Colonic mucosa (tissue), 4 donors: ENCODE measurements at regions not wholly inside any gene's neighbourhood (a gene's known extent, or its start where the extent isn't known, plus 50 kb on each side); places are given as distances from the start of the nearest gene placed in this dataset.

Experiments
- DNase-seq: peaks from one replicate; pipeline ENCODE4 v3.0.0-alpha.2; 2020
- H3K27ac ChIP-seq: fragments of 200-600 bp; one replicate; pipeline ENCODE4 v1.8.0; 2021
- H3K27me3 ChIP-seq: fragments of 200-600 bp; one replicate; pipeline ENCODE4 v1.8.0; 2021
- H3K36me3 ChIP-seq: fragments of 200-600 bp; one replicate; pipeline ENCODE4 v1.8.0; 2021
- H3K4me1 ChIP-seq: fragments of 200-600 bp; one replicate; pipeline ENCODE4 v1.8.0; 2021; ENCODE audit warnings: mild to moderate bottlenecking
- H3K4me3 ChIP-seq: fragments of 200-600 bp; one replicate; pipeline ENCODE4 v1.8.0; 2021
- H3K9ac ChIP-seq, 2 donors: one replicate each; pipeline ENCODE4 v1.7.0; 2013; ENCODE audit warnings: control low read depth in 2 of 2, low read depth in 2 of 2, low read length in 2 of 2
- H3K9me3 ChIP-seq: fragments of 200-600 bp; one replicate; pipeline ENCODE4 v1.8.0; 2021
- intact Hi-C: fragments of 100-400 bp; cut with DNase I; formaldehyde crosslinking; loops from one replicate; pipeline ENCODE4 v1.14.1; 2022
- TF ChIP-seq, protein P1 (sequence below): fragments of 200-600 bp; IDR thresholded peaks from one replicate; pipeline ENCODE4 v1.8.0; 2022; ENCODE audit warnings: antibody characterized with exemption, mild to moderate bottlenecking
- donor health status: healthy.
- donor health status: DM: no; HTN: no; CAD: no.
- donor health status: DM: no; HTN: no; CAD: no.

GRCh38 chr5:68958428-68958827 lies 135.4 kb upstream of the SLC30A5 start:
- Histone ChIP-seq H3K27me3 (no peaks in the 10 kb centered on the region), H3K27ac (no peak overlapping the region), H3K9me3 (no peaks in the 10 kb centered on the region), H3K4me3 (no peak overlapping the region), H3K36me3 (no peaks in the 10 kb centered on the region), H3K4me1 (no peaks in the 10 kb centered on the region), H3K9ac (no peak overlapping the region)
- intact Hi-C loops = no loop called here
- DNase-seq = no peak
- TF ChIP-seq, protein P1, sequence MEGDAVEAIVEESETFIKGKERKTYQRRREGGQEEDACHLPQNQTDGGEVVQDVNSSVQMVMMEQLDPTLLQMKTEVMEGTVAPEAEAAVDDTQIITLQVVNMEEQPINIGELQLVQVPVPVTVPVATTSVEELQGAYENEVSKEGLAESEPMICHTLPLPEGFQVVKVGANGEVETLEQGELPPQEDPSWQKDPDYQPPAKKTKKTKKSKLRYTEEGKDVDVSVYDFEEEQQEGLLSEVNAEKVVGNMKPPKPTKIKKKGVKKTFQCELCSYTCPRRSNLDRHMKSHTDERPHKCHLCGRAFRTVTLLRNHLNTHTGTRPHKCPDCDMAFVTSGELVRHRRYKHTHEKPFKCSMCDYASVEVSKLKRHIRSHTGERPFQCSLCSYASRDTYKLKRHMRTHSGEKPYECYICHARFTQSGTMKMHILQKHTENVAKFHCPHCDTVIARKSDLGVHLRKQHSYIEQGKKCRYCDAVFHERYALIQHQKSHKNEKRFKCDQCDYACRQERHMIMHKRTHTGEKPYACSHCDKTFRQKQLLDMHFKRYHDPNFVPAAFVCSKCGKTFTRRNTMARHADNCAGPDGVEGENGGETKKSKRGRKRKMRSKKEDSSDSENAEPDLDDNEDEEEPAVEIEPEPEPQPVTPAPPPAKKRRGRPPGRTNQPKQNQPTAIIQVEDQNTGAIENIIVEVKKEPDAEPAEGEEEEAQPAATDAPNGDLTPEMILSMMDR = no peak

DNA sequence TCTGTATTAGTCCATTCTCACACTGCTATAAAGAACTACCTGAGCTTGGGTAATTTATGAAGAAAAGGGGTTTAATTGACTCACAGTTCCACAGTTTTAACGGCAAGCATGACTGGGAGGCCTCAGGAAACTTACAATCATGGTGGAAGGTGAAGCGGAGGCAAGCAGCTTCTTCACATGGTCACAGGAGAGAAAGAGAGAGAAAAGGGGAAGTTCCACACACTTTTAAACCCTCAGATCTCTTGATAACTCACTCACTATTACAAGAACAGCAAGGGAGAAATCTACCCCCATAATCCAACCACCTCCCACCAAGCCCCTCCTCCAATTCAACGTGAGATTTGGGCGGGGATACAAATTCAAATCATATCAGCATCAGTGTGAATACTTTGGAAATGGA lies 133.4 kb upstream of the SLC30A5 start:
- no peak for DNase-seq

DNA sequence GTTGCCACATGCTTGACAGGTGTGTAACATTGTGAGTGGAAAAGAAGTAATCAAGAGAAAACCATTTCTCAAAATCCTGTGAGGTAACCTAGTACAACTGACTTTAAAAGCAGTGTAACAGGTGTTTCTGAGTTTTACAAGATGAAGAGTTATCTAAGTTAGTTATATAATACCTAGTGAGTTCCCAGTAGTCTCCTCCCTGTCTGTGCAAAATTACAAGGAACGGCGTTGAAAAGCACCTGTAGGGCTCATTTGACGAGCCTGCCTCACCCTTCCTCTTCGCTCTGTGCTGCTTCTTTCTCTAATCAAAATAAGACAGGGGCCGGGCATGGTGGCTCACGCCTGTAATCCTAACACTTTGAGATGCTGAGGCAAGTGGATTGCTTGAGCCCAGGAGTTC lies 132.9 kb upstream of the SLC30A5 start:
- TF ChIP-seq, protein P1 = no peak
- intact Hi-C loops = loop anchor here (5.0 kb wide), 1 partner anchor 674 kb away; no protein-coding TSS in a partner anchor
- Histone ChIP-seq H3K9me3 (no peaks in the 10 kb centered on the region), H3K4me3 (no peak overlapping the region), H3K9ac (no peak overlapping the region), H3K27me3 (no peaks in the 10 kb centered on the region), H3K36me3 (no peaks in the 10 kb centered on the region), H3K4me1 (no peaks in the 10 kb centered on the region), H3K27ac (peak overlapping the region; percentile 2)
- peak; percentile 49 for DNase-seq

More for the DNA sequence above, 133.4 kb upstream of the SLC30A5 start:
- no peaks in the 10 kb centered on the region for H3K4me1 ChIP-seq
- H3K36me3 ChIP-seq = no peaks in the 10 kb centered on the region
- H3K4me3 ChIP-seq = no peak overlapping the region
- no peak overlapping the region for H3K27ac ChIP-seq
- intact Hi-C loops = loop anchor here (5.0 kb wide), 1 partner anchor 673 kb away; no protein-coding TSS in a partner anchor
- H3K27me3 ChIP-seq = no peaks in the 10 kb centered on the region
- TF ChIP-seq, protein P1 = no peak
- no peaks in the 10 kb centered on the region for H3K9me3 ChIP-seq
- H3K9ac ChIP-seq = no peak overlapping the region

- Histone ChIP-seq H3K27ac (peak overlapping the region; percentile 28), H3K27me3 (no peaks in the 10 kb centered on the region), H3K36me3 (no peaks in the 10 kb centered on the region), H3K9me3 (no peaks in the 10 kb centered on the region), H3K4me1 (no peaks in the 10 kb centered on the region), H3K4me3 (no peak overlapping the region), H3K9ac (no peak overlapping the region)
- TF ChIP-seq, protein P1 = no peak
- DNase-seq = peak; percentile 41
- intact Hi-C loops = loop anchor here (5.0 kb wide), 1 partner anchor 674 kb away; no protein-coding TSS in a partner anchor
These were observed 132.1 kb upstream of the SLC30A5 start for GRCh38 chr5:68961762-68962161.

GRCh38 chr5:68962757-68963484 lies 130.9 kb upstream of the SLC30A5 start:
- Histone ChIP-seq H3K9me3 (no peaks in the 10 kb centered on the region), H3K36me3 (no peaks in the 10 kb centered on the region), H3K4me3 (no peak overlapping the region), H3K27me3 (no peaks in the 10 kb centered on the region), H3K27ac (no peak overlapping the region), H3K4me1 (no peaks in the 10 kb centered on the region), H3K9ac (no peak overlapping the region)
- TF ChIP-seq, protein P1 = peak; percentile 76
- peak; percentile 81 for DNase-seq
- intact Hi-C loops = loop anchor here (5.0 kb wide), 1 partner anchor 676 kb away; no protein-coding TSS in a partner anchor
